Left kidney (tissue), 1 donor: ENCODE measurements at regions not wholly inside any gene's neighbourhood (a gene's known extent, or its start where the extent isn't known, plus 50 kb on each side); places are given as distances from the start of the nearest gene placed in this dataset.
A peak's percentile ranks its signal among the peaks of the same experiment; 100 is the strongest.

Source experiments
- DNase-seq: peaks from one replicate; pipeline ENCODE4 v3.0.0-alpha.2; 2013

- DNase-seq = no peak
These were observed 1095.1 kb downstream of the GALC start for GRCh38 chr14:86897704-86898513.

- DNase-seq = no peak
These were observed 1095.8 kb downstream of the GALC start for GRCh38 chr14:86897224-86897623.

GRCh38 chr14:86896701-86897100 lies 1096.3 kb downstream of the GALC start:
- no peak for DNase-seq

- DNase-seq = no peak
These were observed 1100.6 kb downstream of the GALC start for GRCh38 chr14:86892152-86892956.

- no peak for DNase-seq
These were observed 1107.7 kb downstream of the GALC start for GRCh38 chr14:86885280-86885679.

GRCh38 chr14:86884498-86884897 lies 1108.5 kb downstream of the GALC start:
- DNase-seq = no peak

GRCh38 chr14:86882818-86883217 lies 1110.2 kb downstream of the GALC start:
- no peak for DNase-seq

GRCh38 chr14:86865934-86866333 lies 1127.0 kb downstream of the GALC start:
- DNase-seq = no peak

- no peak for DNase-seq
These were observed 1134.4 kb downstream of the GALC start for GRCh38 chr14:86858591-86858990.

- DNase-seq = peak; percentile 32
These were observed 1135.0 kb downstream of the GALC start for GRCh38 chr14:86858031-86858430.

- DNase-seq = no peak
These were observed 1140.5 kb downstream of the GALC start for GRCh38 chr14:86852530-86852929.

- DNase-seq = no peak
These were observed 1145.8 kb downstream of the GALC start for GRCh38 chr14:86847140-86847539.

- no peak for DNase-seq
These were observed 1154.6 kb downstream of the GALC start for GRCh38 chr14:86838363-86838762.

GRCh38 chr14:86826661-86827060 lies 1166.3 kb downstream of the GALC start:
- no peak for DNase-seq

GRCh38 chr14:86824167-86824566 lies 1168.8 kb downstream of the GALC start:
- no peak for DNase-seq

- DNase-seq = no peak
These were observed 1169.4 kb downstream of the GALC start for GRCh38 chr14:86823581-86823980.

GRCh38 chr14:86815341-86815740 lies 1177.6 kb downstream of the GALC start:
- no peak for DNase-seq

- DNase-seq = no peak
These were observed 1190.3 kb downstream of the GALC start for GRCh38 chr14:86802726-86803125.

- no peak for DNase-seq
These were observed 1193.7 kb downstream of the GALC start for GRCh38 chr14:86799244-86799647.

GRCh38 chr14:86798330-86798729 lies 1194.7 kb downstream of the GALC start:
- DNase-seq = no peak

- DNase-seq = no peak
These were observed 1196.0 kb downstream of the GALC start for GRCh38 chr14:86797075-86797351.

GRCh38 chr14:86796221-86797074 lies 1196.5 kb downstream of the GALC start:
- DNase-seq = no peak

- DNase-seq = no peak
These were observed 1198.3 kb downstream of the GALC start for GRCh38 chr14:86794689-86795088.
